ENCODE measurements at regions not wholly inside any gene's neighbourhood (a gene's known extent, or its start where the extent isn't known, plus 50 kb on each side); places are given as distances from the start of the nearest gene placed in this dataset.

- DNase-seq (ENCODE audit: low read depth), result no peak
Observed at GRCh38 chr10:58996866-58997265, 179.6 kb upstream of the PHYHIPL start.

GRCh38 chr10:58998924-58999713, 177.3 kb upstream of the PHYHIPL start:
- no peak for DNase-seq (ENCODE audit: low read depth)

- DNase-seq (ENCODE audit: low read depth), result no peak
Observed at GRCh38 chr10:59000162-59000825, 176.1 kb upstream of the PHYHIPL start.

- no peak for DNase-seq (ENCODE audit: low read depth)
Observed at GRCh38 chr10:59002011-59002410, 174.4 kb upstream of the PHYHIPL start.

- no peak for DNase-seq (ENCODE audit: low read depth)
Observed at GRCh38 chr10:59003203-59003602, 173.2 kb upstream of the PHYHIPL start.

GRCh38 chr10:59004392-59004791, 172.1 kb upstream of the PHYHIPL start:
- no peak for DNase-seq (ENCODE audit: low read depth)

GRCh38 chr10:59006511-59007306, 169.7 kb upstream of the PHYHIPL start:
- DNase-seq (ENCODE audit: low read depth), result peak; percentile 69

GRCh38 chr10:59007307-59008025, 169.0 kb upstream of the PHYHIPL start:
- no peak for DNase-seq (ENCODE audit: low read depth)

- DNase-seq (ENCODE audit: low read depth), result no peak
Observed at GRCh38 chr10:59008452-59008851, 168.0 kb upstream of the PHYHIPL start.

- DNase-seq (ENCODE audit: low read depth), result no peak
Observed at GRCh38 chr10:59011972-59012632, 164.3 kb upstream of the PHYHIPL start.

- DNase-seq (ENCODE audit: low read depth), result no peak
Observed at GRCh38 chr10:59012839-59013238, 163.6 kb upstream of the PHYHIPL start.

GRCh38 chr10:59016043-59016442, 160.4 kb upstream of the PHYHIPL start:
- no peak for DNase-seq (ENCODE audit: low read depth)

GRCh38 chr10:59018977-59019376, 157.5 kb upstream of the PHYHIPL start:
- DNase-seq (ENCODE audit: low read depth), result no peak

GRCh38 chr10:59019603-59020002, 156.8 kb upstream of the PHYHIPL start:
- DNase-seq (ENCODE audit: low read depth), result no peak

- no peak for DNase-seq (ENCODE audit: low read depth)
Observed at GRCh38 chr10:59020502-59020901, 155.9 kb upstream of the PHYHIPL start.

GRCh38 chr10:59025981-59026765, 150.3 kb upstream of the PHYHIPL start:
- DNase-seq (ENCODE audit: low read depth), result no peak

GRCh38 chr10:59027975-59028655, 148.3 kb upstream of the PHYHIPL start:
- DNase-seq (ENCODE audit: low read depth), result no peak

- peak; percentile 18 for DNase-seq (ENCODE audit: low read depth)
Observed at GRCh38 chr10:59033622-59034021, 142.8 kb upstream of the PHYHIPL start.

GRCh38 chr10:59036311-59037017, 140.0 kb upstream of the PHYHIPL start:
- no peak for DNase-seq (ENCODE audit: low read depth)

Measured in M059J (cell line).